ENCODE measurements at regions not wholly inside any gene's neighbourhood (a gene's known extent, or its start where the extent isn't known, plus 50 kb on each side); places are given as distances from the start of the nearest gene placed in this dataset.

- no peak for DNase-seq (ENCODE audit: low read depth, low spot score)
These were observed 572.4 kb upstream of the MGMT start for GRCh38 chr10:128894641-128895040.

- DNase-seq (ENCODE audit: low read depth, low spot score) = no peak
These were observed 571.6 kb upstream of the MGMT start for GRCh38 chr10:128895473-128895872.

DNA sequence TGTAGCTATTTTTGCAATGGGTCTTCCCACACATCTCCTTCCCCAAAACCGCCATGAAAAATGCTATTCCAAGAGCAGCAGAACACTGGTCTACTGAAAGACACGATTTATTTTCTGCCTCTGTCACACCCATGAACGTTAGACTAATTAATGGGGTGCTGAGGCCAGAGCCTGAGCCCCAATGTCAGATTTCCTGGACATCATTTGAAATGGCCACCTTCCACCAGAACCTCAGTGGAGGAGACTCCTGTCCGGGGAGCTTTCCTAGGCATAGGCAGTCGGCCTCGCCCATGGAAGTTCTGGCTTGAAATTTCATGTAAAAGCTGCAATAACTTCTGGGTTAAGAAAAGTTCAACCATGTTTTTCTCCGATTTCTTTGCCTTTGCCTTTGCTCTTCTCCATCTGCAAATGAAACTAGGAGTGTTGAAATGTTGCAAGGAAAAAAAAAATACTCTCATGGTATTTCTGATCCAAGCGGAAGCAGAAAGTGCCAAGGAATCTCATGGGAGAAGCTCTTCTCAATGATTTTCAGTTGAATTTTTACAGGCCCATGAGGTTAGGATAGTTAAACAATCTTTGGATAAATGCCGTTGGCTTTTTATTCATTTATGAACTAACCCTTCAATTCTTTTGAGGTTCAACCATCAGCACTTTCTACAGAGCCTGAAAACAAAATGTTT is 570.8 kb upstream of the MGMT start:
- no peak for DNase-seq (ENCODE audit: low read depth, low spot score)

- DNase-seq (ENCODE audit: low read depth, low spot score) = no peak
These were observed 570.1 kb upstream of the MGMT start for GRCh38 chr10:128896963-128897362.

DNA sequence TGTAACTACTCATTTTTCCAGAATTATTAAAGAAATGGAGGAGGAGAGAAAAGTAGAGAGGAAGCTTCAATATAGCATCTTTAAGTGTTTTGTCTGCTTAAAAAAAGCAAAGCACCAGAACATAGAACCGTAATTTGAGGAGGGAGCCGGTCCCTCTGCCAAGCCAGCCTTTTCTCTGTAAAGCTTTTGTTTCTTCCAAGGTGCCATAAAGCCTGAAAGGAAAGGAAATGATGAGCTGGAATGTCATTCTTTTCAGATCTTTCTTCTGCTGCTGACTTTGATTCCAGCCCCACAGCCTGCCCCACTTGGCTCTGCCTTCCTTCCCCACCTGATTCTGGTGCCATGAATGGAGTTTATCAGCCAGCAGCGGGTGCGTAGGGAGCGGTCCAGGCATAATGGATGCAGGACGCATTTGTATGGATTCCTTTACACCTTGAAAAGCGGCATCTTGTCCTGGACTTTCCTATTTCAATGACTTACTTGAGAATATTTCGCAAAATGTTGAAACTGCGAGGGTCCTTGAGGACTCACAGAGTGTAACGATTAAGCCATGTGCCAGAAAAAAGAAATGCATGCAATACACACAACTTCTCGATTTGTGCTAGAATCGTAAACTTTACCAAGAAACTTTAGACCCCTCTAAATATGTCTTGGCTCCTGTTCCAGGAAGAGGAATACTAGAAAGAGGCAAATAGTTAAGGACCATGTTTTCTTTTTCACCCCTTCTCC is 569.5 kb upstream of the MGMT start:
- DNase-seq (ENCODE audit: low read depth, low spot score) = no peak

- no peak for DNase-seq (ENCODE audit: low read depth, low spot score)
These were observed 568.7 kb upstream of the MGMT start for GRCh38 chr10:128898133-128898915.

GRCh38 chr10:128898916-128899195 is 568.2 kb upstream of the MGMT start:
- no peak for DNase-seq (ENCODE audit: low read depth, low spot score)

DNA sequence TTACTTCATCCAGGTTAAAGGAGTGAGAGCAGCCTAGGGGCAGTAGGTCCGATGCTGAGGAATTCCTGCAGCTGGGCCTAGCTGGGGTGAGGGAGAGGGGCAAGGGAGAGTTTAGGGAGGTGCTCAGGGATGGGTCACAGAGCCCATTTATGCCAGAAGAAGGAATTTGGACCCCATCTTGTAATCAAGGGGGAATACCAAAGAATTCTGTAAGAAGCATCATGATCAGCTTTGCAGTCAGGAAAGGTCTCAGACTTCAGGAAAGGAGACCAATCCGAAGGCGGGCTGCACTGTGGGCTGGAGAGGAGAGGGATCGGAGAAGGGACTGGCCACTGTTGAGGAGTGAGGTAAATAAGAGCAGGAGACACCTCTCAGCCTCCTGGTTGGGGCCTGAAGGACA is 566.6 kb upstream of the MGMT start:
- DNase-seq (ENCODE audit: low read depth, low spot score) = no peak

GRCh38 chr10:128901236-128901635 is 565.8 kb upstream of the MGMT start:
- no peak for DNase-seq (ENCODE audit: low read depth, low spot score)

- no peak for DNase-seq (ENCODE audit: low read depth, low spot score)
These were observed 564.9 kb upstream of the MGMT start for GRCh38 chr10:128902031-128902710.

- no peak for DNase-seq (ENCODE audit: low read depth, low spot score)
These were observed 559.7 kb upstream of the MGMT start for GRCh38 chr10:128907155-128907941.

DNA sequence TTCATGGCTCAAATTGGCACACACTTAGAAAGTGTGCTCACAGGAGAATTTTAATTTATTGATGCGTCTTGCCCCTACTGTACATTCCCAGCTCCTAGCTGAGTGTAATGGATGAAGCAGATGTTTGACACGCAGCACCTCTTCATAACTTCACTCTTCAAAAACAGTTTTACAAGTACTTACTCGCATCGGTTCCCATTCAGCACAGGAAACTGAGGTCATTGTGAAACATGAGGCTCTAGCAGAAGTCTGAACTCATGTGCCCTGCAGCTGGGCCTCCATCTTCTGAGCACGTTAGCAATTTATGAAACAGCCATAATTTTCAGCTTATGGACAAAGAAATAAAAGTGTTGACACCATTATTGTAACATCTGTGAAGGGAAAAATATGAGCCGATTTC is 558.9 kb upstream of the MGMT start:
- DNase-seq (ENCODE audit: low read depth, low spot score) = no peak

- no peak for DNase-seq (ENCODE audit: low read depth, low spot score)
These were observed 558.5 kb upstream of the MGMT start for GRCh38 chr10:128908499-128908898.

DNA sequence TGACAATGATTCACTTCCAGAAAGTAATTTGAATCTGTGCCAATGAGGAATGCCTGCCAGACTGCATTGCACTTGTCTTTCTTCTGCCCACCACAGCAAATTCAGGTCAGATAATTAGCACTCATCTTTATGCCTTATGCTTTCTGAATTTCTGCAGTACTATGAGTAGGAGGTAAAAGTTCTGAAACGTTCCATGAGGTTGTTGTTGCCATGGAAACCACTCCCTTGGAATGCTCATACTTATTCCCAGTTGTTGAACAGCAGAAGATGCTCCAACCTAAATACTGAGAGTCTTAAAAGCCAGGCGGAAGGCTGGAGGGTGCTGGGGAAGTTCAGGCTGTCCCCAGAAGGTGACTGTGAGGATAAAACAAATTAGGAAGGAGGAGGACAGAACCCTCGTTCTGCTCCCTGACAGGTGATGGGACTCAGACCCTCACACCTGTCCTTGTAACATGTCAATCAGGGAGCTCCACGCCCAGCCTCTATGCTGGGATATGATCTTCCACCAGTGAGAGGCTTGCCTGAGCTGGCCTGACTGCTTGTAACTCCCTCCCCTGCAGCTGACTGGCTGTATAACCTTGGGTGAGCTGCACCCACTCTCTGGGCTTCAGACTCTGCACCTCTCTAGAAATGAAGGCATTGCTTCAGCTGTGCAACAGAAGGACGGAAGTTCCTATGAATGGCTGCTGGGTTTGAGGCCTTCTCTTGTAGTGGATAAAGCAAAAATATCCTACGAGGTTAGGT is 554.3 kb upstream of the MGMT start:
- no peak for DNase-seq (ENCODE audit: low read depth, low spot score)

DNA sequence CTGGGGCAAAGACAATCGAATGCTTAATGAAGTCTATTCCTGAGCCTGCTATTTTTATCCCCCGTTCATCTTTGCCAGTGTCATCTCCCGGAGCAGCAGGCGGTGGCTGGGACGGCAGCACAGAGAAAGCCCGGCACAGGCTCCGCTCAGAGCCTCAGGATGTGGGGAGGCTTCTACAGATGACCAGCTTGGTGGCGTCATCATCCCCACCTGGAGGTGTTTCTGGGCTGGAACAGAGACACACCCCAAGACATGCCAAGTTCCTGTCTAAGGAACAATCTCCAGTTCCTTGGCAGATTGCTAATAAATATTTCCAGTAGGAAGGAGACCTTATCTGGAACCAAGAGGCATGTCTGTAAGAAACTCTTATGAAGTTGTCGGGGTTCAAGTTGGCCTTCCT is 552.4 kb upstream of the MGMT start:
- DNase-seq (ENCODE audit: low read depth, low spot score) = no peak

DNA sequence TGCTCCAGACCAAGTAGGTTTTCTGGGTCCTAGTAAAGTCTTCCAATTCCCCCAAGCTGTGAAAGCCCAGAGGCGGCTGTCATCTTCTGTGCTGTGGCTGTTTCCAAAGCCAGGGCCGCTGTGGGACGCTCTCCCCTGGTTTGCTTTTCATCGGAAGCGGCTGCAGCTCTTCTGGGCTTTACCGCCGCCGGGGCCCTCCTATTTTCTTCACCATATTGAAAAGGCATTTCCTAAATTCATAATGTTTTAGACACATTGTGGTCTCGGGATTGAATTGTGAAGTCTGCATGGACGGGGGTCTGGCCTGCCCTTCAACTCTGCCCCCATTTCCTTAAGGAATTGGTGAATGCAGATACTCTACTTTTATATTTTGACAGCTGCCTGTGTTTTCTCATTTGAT is 551.4 kb upstream of the MGMT start:
- no peak for DNase-seq (ENCODE audit: low read depth, low spot score)

DNA sequence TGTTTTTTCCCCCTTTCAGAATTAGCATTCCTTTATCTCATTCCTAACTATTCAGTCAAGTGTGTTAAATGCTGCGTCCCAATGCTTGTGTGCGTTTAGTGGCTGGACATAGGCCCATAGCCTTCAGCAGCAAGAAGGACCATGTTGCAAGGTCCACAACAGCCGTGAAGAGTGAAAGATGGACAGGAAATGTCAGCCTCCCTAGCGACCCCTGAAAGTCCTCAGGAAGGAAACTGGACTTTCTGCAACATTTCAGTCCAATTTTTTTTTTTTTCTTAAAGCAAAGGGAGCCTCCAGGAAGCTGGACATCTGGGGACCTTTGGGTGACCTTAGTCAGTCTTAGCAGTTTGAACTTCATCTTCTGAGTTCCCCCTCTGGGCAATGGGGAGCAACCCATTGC is 550.7 kb upstream of the MGMT start:
- DNase-seq (ENCODE audit: low read depth, low spot score) = no peak

GRCh38 chr10:128921389-128922022 is 545.5 kb upstream of the MGMT start:
- no peak for DNase-seq (ENCODE audit: low read depth, low spot score)

GRCh38 chr10:128922172-128922571 is 544.9 kb upstream of the MGMT start:
- DNase-seq (ENCODE audit: low read depth, low spot score) = no peak

DNA sequence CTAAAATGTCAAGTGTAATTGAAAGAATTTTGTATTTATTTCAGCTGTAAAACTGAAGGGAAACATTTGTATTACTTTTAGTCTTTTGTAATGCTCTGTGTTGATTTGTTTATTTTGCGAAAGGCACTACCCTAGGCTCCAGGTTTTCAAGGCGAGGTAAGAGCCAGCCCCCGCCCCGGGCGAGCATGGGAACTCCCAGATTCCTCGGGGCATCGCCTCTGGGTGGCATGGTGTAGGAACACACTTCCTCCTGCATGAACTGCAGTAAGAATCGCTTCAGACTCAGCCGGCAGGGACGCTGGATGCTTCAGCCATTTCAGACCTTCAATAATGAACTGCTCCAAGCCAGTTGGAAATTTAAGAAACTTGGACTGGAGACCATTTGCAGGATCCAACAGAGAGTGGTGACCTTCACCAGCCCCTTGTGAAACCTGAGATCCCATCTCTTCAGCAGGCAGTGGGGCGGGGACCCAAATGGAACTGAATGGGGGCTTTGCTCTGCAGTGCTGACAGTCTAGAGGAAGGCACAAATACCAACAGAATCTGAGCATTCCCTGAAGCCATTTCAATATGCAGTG is 544.3 kb upstream of the MGMT start:
- no peak for DNase-seq (ENCODE audit: low read depth, low spot score)
